Transverse colon (tissue), 4 donors: ENCODE measurements at regions not wholly inside any gene's neighbourhood (a gene's known extent, or its start where the extent isn't known, plus 50 kb on each side); places are given as distances from the start of the nearest gene placed in this dataset.

Source experiments
- CTCF ChIP-seq, 5 experiments: fragments of 200-600 bp in 3 of 5; fragments of 450-650 bp in 2 of 5; sonication (generic) in 3 of 5; IDR thresholded peaks; 1 replicate in 2 of 5; 2 replicates in 3 of 5; pipeline ENCODE4 v1.5.1; 2016 to 2017; ENCODE audit warnings: antibody characterized with exemption in 5 of 5, inconsistent platforms in 3 of 5, mild to moderate bottlenecking in 2 of 5, moderate library complexity in 1 of 5
- EP300 ChIP-seq: sonication (generic); formaldehyde crosslinking; IDR thresholded peaks from one replicate; pipeline ENCODE4 v1.6.1; 2017; ENCODE audit warnings: antibody characterized with exemption, low read depth
- POLR2A ChIP-seq: fragments of 450-650 bp; IDR thresholded peaks from one replicate; pipeline ENCODE4 v1.6.1; 2016; ENCODE audit warnings: antibody characterized with exemption, mild to moderate bottlenecking, moderate library complexity
- POLR2AphosphoS5 ChIP-seq, 3 donors: sonication (generic); formaldehyde crosslinking; IDR thresholded peaks; one replicate each; pipeline ENCODE4 v1.6.1; 2016; ENCODE audit warnings: antibody characterized with exemption in 3 of 3

DNA sequence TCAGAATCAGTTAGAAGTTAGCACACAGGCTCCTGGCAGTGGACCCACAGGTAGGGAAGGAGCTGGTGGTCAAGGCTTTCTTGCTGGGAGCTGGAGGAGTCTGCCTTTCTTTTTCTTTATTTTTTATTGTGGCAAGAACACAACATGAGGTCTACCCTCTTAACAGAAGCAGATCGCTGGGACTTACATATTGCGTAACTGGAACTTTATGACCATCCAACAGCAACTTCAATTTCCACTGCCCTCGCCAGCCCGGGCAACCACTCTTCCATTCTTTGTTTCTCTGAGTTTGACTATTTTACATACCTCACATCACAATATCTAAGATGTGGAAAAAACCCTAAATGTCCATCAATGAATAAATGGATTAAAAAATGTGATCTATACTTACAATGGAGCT lies 147.8 kb upstream of the AJAP1 start:
- TF ChIP-seq CTCF (IDR thresholded peaks at IDR 0.05) (no peak), POLR2A (no peak), EP300 (no peak), POLR2AphosphoS5 (IDR thresholded peaks at IDR 0.05) (no peak)
